ENCODE measurements at regions not wholly inside any gene's neighbourhood (a gene's known extent, or its start where the extent isn't known, plus 50 kb on each side); places are given as distances from the start of the nearest gene placed in this dataset.

- no peak overlapping the region for H3K27ac ChIP-seq
- H3K27me3 ChIP-seq, result no peaks in the 10 kb centered on the region
- no peaks in the 10 kb centered on the region for H3K4me1 ChIP-seq (ENCODE audit: low read depth)
- H3K36me3 ChIP-seq, result no peaks in the 10 kb centered on the region
- no peak overlapping the region for H3K4me3 ChIP-seq
- no peak for TF ChIP-seq CTCF (IDR thresholded peaks at IDR 0.05; ENCODE audit: low read depth, low read length)
- no peak for DNase-seq (ENCODE audit: low read depth in 1 of 2, low spot score in 1 of 2)
- no peaks in the 10 kb centered on the region for H3K9me3 ChIP-seq (ENCODE audit: low read depth)
Observed at GRCh38 chr6:40176152-40176551, 241.9 kb upstream of the MOCS1 start.

- H3K4me1 ChIP-seq (ENCODE audit: low read depth), result no peaks in the 10 kb centered on the region
- H3K27ac ChIP-seq, result no peak overlapping the region
- DNase-seq (ENCODE audit: low read depth in 1 of 2, low spot score in 1 of 2), result no peak
- no peaks in the 10 kb centered on the region for H3K36me3 ChIP-seq
- no peak for TF ChIP-seq CTCF (IDR thresholded peaks at IDR 0.05; ENCODE audit: low read depth, low read length)
- H3K27me3 ChIP-seq, result no peaks in the 10 kb centered on the region
- no peaks in the 10 kb centered on the region for H3K9me3 ChIP-seq (ENCODE audit: low read depth)
- H3K4me3 ChIP-seq, result no peak overlapping the region
Observed at GRCh38 chr6:40172272-40172671, 238.0 kb upstream of the MOCS1 start.

GRCh38 chr6:40171343-40171742 lies 237.1 kb upstream of the MOCS1 start:
- Histone ChIP-seq H3K9me3 (ENCODE audit: low read depth) (no peaks in the 10 kb centered on the region), H3K4me3 (no peak overlapping the region), H3K27ac (no peak overlapping the region), H3K4me1 (ENCODE audit: low read depth) (no peaks in the 10 kb centered on the region), H3K36me3 (no peaks in the 10 kb centered on the region), H3K27me3 (no peaks in the 10 kb centered on the region)
- DNase-seq (ENCODE audit: low read depth in 1 of 2, low spot score in 1 of 2), result no peak
- TF ChIP-seq CTCF (IDR thresholded peaks at IDR 0.05; ENCODE audit: low read depth, low read length), result no peak

GRCh38 chr6:40170856-40171255 lies 236.6 kb upstream of the MOCS1 start:
- H3K27ac ChIP-seq, result no peak overlapping the region
- no peak for DNase-seq (ENCODE audit: low read depth in 1 of 2, low spot score in 1 of 2)
- H3K4me3 ChIP-seq, result no peak overlapping the region
- H3K4me1 ChIP-seq (ENCODE audit: low read depth), result no peaks in the 10 kb centered on the region
- H3K9me3 ChIP-seq (ENCODE audit: low read depth), result no peaks in the 10 kb centered on the region
- no peaks in the 10 kb centered on the region for H3K27me3 ChIP-seq
- no peak for TF ChIP-seq CTCF (IDR thresholded peaks at IDR 0.05; ENCODE audit: low read depth, low read length)
- H3K36me3 ChIP-seq, result no peaks in the 10 kb centered on the region

- H3K27me3 ChIP-seq, result no peaks in the 10 kb centered on the region
- H3K36me3 ChIP-seq, result no peaks in the 10 kb centered on the region
- H3K9me3 ChIP-seq (ENCODE audit: low read depth), result no peaks in the 10 kb centered on the region
- H3K27ac ChIP-seq, result no peak overlapping the region
- no peak for DNase-seq (ENCODE audit: low read depth in 1 of 2, low spot score in 1 of 2)
- no peaks in the 10 kb centered on the region for H3K4me1 ChIP-seq (ENCODE audit: low read depth)
- no peak overlapping the region for H3K4me3 ChIP-seq
- TF ChIP-seq CTCF (IDR thresholded peaks at IDR 0.05; ENCODE audit: low read depth, low read length), result no peak
Observed at GRCh38 chr6:40169878-40170277, 235.6 kb upstream of the MOCS1 start.

- no peaks in the 10 kb centered on the region for H3K9me3 ChIP-seq (ENCODE audit: low read depth)
- H3K4me3 ChIP-seq, result no peak overlapping the region
Observed at GRCh38 chr6:40166963-40167362, 232.7 kb upstream of the MOCS1 start.

More at GRCh38 chr6:40166963-40167362, 232.7 kb upstream of the MOCS1 start:
- no peaks in the 10 kb centered on the region for H3K36me3 ChIP-seq
- no peak overlapping the region for H3K27ac ChIP-seq
- H3K27me3 ChIP-seq, result no peaks in the 10 kb centered on the region
- no peak for TF ChIP-seq CTCF (IDR thresholded peaks at IDR 0.05; ENCODE audit: low read depth, low read length)
- no peak for DNase-seq (ENCODE audit: low read depth in 1 of 2, low spot score in 1 of 2)
- H3K4me1 ChIP-seq (ENCODE audit: low read depth), result no peaks in the 10 kb centered on the region

Data from cardiac muscle cell (in vitro differentiated cells and primary cell).